ENCODE measurements at regions not wholly inside any gene's neighbourhood (a gene's known extent, or its start where the extent isn't known, plus 50 kb on each side); places are given as distances from the start of the nearest gene placed in this dataset.

- H3K27me3 ChIP-seq (ENCODE audit: control insufficient read depth in 5 of 5, insufficient read depth in 4 of 5, low read length in 5 of 5), result no peaks in the 10 kb centered on the region
- no peak overlapping the region for H3K4me3 ChIP-seq (ENCODE audit: low read depth in 1 of 5, low read length in 5 of 5)
- H3K36me3 ChIP-seq (ENCODE audit: control insufficient read depth in 5 of 5, insufficient read depth in 5 of 5, low read length in 5 of 5), result no peaks in the 10 kb centered on the region
- H3K9me3 ChIP-seq (ENCODE audit: control insufficient read depth in 5 of 5, low read length in 5 of 5), result no peaks in the 10 kb centered on the region
- H3K4me1 ChIP-seq (ENCODE audit: control insufficient read depth in 5 of 5, insufficient read depth in 5 of 5, low read length in 5 of 5), result no peaks in the 10 kb centered on the region
- no peak overlapping the region for H3K27ac ChIP-seq (ENCODE audit: low read depth, low read length)
- H3K9ac ChIP-seq (ENCODE audit: low read length in 5 of 5), result no peak overlapping the region
Observed at GRCh38 chr7:32175099-32175498, 104.9 kb upstream of the PDE1C start.

GRCh38 chr7:32171248-32171647 lies 101.0 kb upstream of the PDE1C start:
- Histone ChIP-seq H3K36me3 (ENCODE audit: control insufficient read depth in 5 of 5, insufficient read depth in 5 of 5, low read length in 5 of 5) (no peaks in the 10 kb centered on the region), H3K4me3 (ENCODE audit: low read depth in 1 of 5, low read length in 5 of 5) (no peak overlapping the region), H3K27ac (ENCODE audit: low read depth, low read length) (no peak overlapping the region), H3K4me1 (ENCODE audit: control insufficient read depth in 5 of 5, insufficient read depth in 5 of 5, low read length in 5 of 5) (no peaks in the 10 kb centered on the region), H3K9me3 (ENCODE audit: control insufficient read depth in 5 of 5, low read length in 5 of 5) (no peaks in the 10 kb centered on the region), H3K9ac (ENCODE audit: low read length in 5 of 5) (no peak overlapping the region), H3K27me3 (ENCODE audit: control insufficient read depth in 5 of 5, insufficient read depth in 4 of 5, low read length in 5 of 5) (no peaks in the 10 kb centered on the region)

GRCh38 chr7:32170838-32171237 lies 100.6 kb upstream of the PDE1C start:
- Histone ChIP-seq H3K27me3 (ENCODE audit: control insufficient read depth in 5 of 5, insufficient read depth in 4 of 5, low read length in 5 of 5) (no peaks in the 10 kb centered on the region), H3K9me3 (ENCODE audit: control insufficient read depth in 5 of 5, low read length in 5 of 5) (no peaks in the 10 kb centered on the region), H3K36me3 (ENCODE audit: control insufficient read depth in 5 of 5, insufficient read depth in 5 of 5, low read length in 5 of 5) (no peaks in the 10 kb centered on the region), H3K27ac (ENCODE audit: low read depth, low read length) (no peak overlapping the region), H3K9ac (ENCODE audit: low read length in 5 of 5) (no peak overlapping the region), H3K4me3 (ENCODE audit: low read depth in 1 of 5, low read length in 5 of 5) (no peak overlapping the region), H3K4me1 (ENCODE audit: control insufficient read depth in 5 of 5, insufficient read depth in 5 of 5, low read length in 5 of 5) (no peaks in the 10 kb centered on the region)

GRCh38 chr7:32169228-32169627 lies 99.0 kb upstream of the PDE1C start:
- H3K27ac ChIP-seq (ENCODE audit: low read depth, low read length), result no peak overlapping the region
- no peaks in the 10 kb centered on the region for H3K36me3 ChIP-seq (ENCODE audit: control insufficient read depth in 5 of 5, insufficient read depth in 5 of 5, low read length in 5 of 5)
- no peak overlapping the region for H3K9ac ChIP-seq (ENCODE audit: low read length in 5 of 5)
- H3K27me3 ChIP-seq (ENCODE audit: control insufficient read depth in 5 of 5, insufficient read depth in 4 of 5, low read length in 5 of 5), result no peaks in the 10 kb centered on the region
- H3K9me3 ChIP-seq (ENCODE audit: control insufficient read depth in 5 of 5, low read length in 5 of 5), result no peaks in the 10 kb centered on the region
- H3K4me1 ChIP-seq (ENCODE audit: control insufficient read depth in 5 of 5, insufficient read depth in 5 of 5, low read length in 5 of 5), result no peaks in the 10 kb centered on the region
- no peak overlapping the region for H3K4me3 ChIP-seq (ENCODE audit: low read depth in 1 of 5, low read length in 5 of 5)

GRCh38 chr7:32167815-32168214 lies 97.6 kb upstream of the PDE1C start:
- Histone ChIP-seq H3K4me1 (ENCODE audit: control insufficient read depth in 5 of 5, insufficient read depth in 5 of 5, low read length in 5 of 5) (peaks cover 0 to 4% (median 3%) of the 10 kb centered on the region in 5 donors), H3K36me3 (ENCODE audit: control insufficient read depth in 5 of 5, insufficient read depth in 5 of 5, low read length in 5 of 5) (no peaks in the 10 kb centered on the region), H3K9ac (ENCODE audit: low read length in 5 of 5) (no peak overlapping the region), H3K27me3 (ENCODE audit: control insufficient read depth in 5 of 5, insufficient read depth in 4 of 5, low read length in 5 of 5) (no peaks in the 10 kb centered on the region), H3K4me3 (ENCODE audit: low read depth in 1 of 5, low read length in 5 of 5) (no peak overlapping the region), H3K27ac (ENCODE audit: low read depth, low read length) (no peak overlapping the region), H3K9me3 (ENCODE audit: control insufficient read depth in 5 of 5, low read length in 5 of 5) (no peaks in the 10 kb centered on the region)

GRCh38 chr7:32167256-32167655 lies 97.0 kb upstream of the PDE1C start:
- Histone ChIP-seq H3K4me3 (ENCODE audit: low read depth in 1 of 5, low read length in 5 of 5) (no peak overlapping the region), H3K9ac (ENCODE audit: low read length in 5 of 5) (no peak overlapping the region), H3K36me3 (ENCODE audit: control insufficient read depth in 5 of 5, insufficient read depth in 5 of 5, low read length in 5 of 5) (no peaks in the 10 kb centered on the region), H3K4me1 (ENCODE audit: control insufficient read depth in 5 of 5, insufficient read depth in 5 of 5, low read length in 5 of 5) (peaks cover 3 to 8% (median 4%) of the 10 kb centered on the region in 5 donors), H3K9me3 (ENCODE audit: control insufficient read depth in 5 of 5, low read length in 5 of 5) (no peaks in the 10 kb centered on the region), H3K27ac (ENCODE audit: low read depth, low read length) (no peak overlapping the region), H3K27me3 (ENCODE audit: control insufficient read depth in 5 of 5, insufficient read depth in 4 of 5, low read length in 5 of 5) (no peaks in the 10 kb centered on the region)

- Histone ChIP-seq H3K9me3 (ENCODE audit: control insufficient read depth in 5 of 5, low read length in 5 of 5) (no peaks in the 10 kb centered on the region), H3K9ac (ENCODE audit: low read length in 5 of 5) (no peak overlapping the region), H3K27ac (ENCODE audit: low read depth, low read length) (no peak overlapping the region), H3K36me3 (ENCODE audit: control insufficient read depth in 5 of 5, insufficient read depth in 5 of 5, low read length in 5 of 5) (no peaks in the 10 kb centered on the region), H3K4me3 (ENCODE audit: low read depth in 1 of 5, low read length in 5 of 5) (no peak overlapping the region), H3K4me1 (ENCODE audit: control insufficient read depth in 5 of 5, insufficient read depth in 5 of 5, low read length in 5 of 5) (peaks cover 3 to 8% (median 4%) of the 10 kb centered on the region in 5 donors), H3K27me3 (ENCODE audit: control insufficient read depth in 5 of 5, insufficient read depth in 4 of 5, low read length in 5 of 5) (peaks cover 0 to 2% (median 0%) of the 10 kb centered on the region in 5 donors)
Observed at GRCh38 chr7:32164341-32164996, 94.3 kb upstream of the PDE1C start.

GRCh38 chr7:32163896-32164295 lies 93.7 kb upstream of the PDE1C start:
- H3K36me3 ChIP-seq (ENCODE audit: control insufficient read depth in 5 of 5, insufficient read depth in 5 of 5, low read length in 5 of 5), result no peaks in the 10 kb centered on the region
- no peak overlapping the region for H3K4me3 ChIP-seq (ENCODE audit: low read depth in 1 of 5, low read length in 5 of 5)
- H3K4me1 ChIP-seq (ENCODE audit: control insufficient read depth in 5 of 5, insufficient read depth in 5 of 5, low read length in 5 of 5), result peaks cover 3 to 8% (median 4%) of the 10 kb centered on the region in 5 donors
- H3K27ac ChIP-seq (ENCODE audit: low read depth, low read length), result no peak overlapping the region
- H3K9ac ChIP-seq (ENCODE audit: low read length in 5 of 5), result no peak overlapping the region
- no peaks in the 10 kb centered on the region for H3K9me3 ChIP-seq (ENCODE audit: control insufficient read depth in 5 of 5, low read length in 5 of 5)
- peaks cover 0 to 2% (median 0%) of the 10 kb centered on the region in 5 donors for H3K27me3 ChIP-seq (ENCODE audit: control insufficient read depth in 5 of 5, insufficient read depth in 4 of 5, low read length in 5 of 5)

- no peak overlapping the region for H3K9ac ChIP-seq (ENCODE audit: low read length in 5 of 5)
- peaks cover 3 to 8% (median 4%) of the 10 kb centered on the region in 5 donors for H3K4me1 ChIP-seq (ENCODE audit: control insufficient read depth in 5 of 5, insufficient read depth in 5 of 5, low read length in 5 of 5)
- peaks cover 0 to 2% (median 0%) of the 10 kb centered on the region in 5 donors for H3K27me3 ChIP-seq (ENCODE audit: control insufficient read depth in 5 of 5, insufficient read depth in 4 of 5, low read length in 5 of 5)
- no peaks in the 10 kb centered on the region for H3K36me3 ChIP-seq (ENCODE audit: control insufficient read depth in 5 of 5, insufficient read depth in 5 of 5, low read length in 5 of 5)
- H3K27ac ChIP-seq (ENCODE audit: low read depth, low read length), result no peak overlapping the region
- H3K4me3 ChIP-seq (ENCODE audit: low read depth in 1 of 5, low read length in 5 of 5), result no peak overlapping the region
- H3K9me3 ChIP-seq (ENCODE audit: control insufficient read depth in 5 of 5, low read length in 5 of 5), result no peaks in the 10 kb centered on the region
Observed at GRCh38 chr7:32163141-32163806, 93.1 kb upstream of the PDE1C start.

GRCh38 chr7:32161708-32162107 lies 91.5 kb upstream of the PDE1C start:
- Histone ChIP-seq H3K27me3 (ENCODE audit: control insufficient read depth in 5 of 5, insufficient read depth in 4 of 5, low read length in 5 of 5) (peaks cover 0 to 2% (median 0%) of the 10 kb centered on the region in 5 donors), H3K36me3 (ENCODE audit: control insufficient read depth in 5 of 5, insufficient read depth in 5 of 5, low read length in 5 of 5) (no peaks in the 10 kb centered on the region), H3K27ac (ENCODE audit: low read depth, low read length) (no peak overlapping the region), H3K4me3 (ENCODE audit: low read depth in 1 of 5, low read length in 5 of 5) (no peak overlapping the region), H3K4me1 (ENCODE audit: control insufficient read depth in 5 of 5, insufficient read depth in 5 of 5, low read length in 5 of 5) (peaks cover 3 to 8% (median 4%) of the 10 kb centered on the region in 5 donors), H3K9ac (ENCODE audit: low read length in 5 of 5) (no peak overlapping the region), H3K9me3 (ENCODE audit: control insufficient read depth in 5 of 5, low read length in 5 of 5) (no peaks in the 10 kb centered on the region)
